Neural cell (in vitro differentiated cells): ENCODE measurements at regions not wholly inside any gene's neighbourhood (a gene's known extent, or its start where the extent isn't known, plus 50 kb on each side); places are given as distances from the start of the nearest gene placed in this dataset.

ENCODE experiments used
- H2AFZ ChIP-seq: fragments of 200-600, 300-800 bp; sonication (generic), shearing (Covaris generic); 2 replicates; pipeline ENCODE4 v1.6.0; 2014; ENCODE audit warnings: low read depth, mild to moderate bottlenecking, antibody characterized with exemption, low read length, moderate library complexity
- H3F3A ChIP-seq: fragments of 200-600 bp; shearing (Covaris generic); 2 replicates; pipeline ENCODE4 v1.6.1; 2016; ENCODE audit warnings: mild to moderate bottlenecking, moderate library complexity, mixed read lengths, antibody characterized with exemption, low read length; ENCODE audit not compliant: insufficient read depth, poor library complexity, severe bottlenecking
- H3K27ac ChIP-seq: fragments of 200-600, 300-800 bp; sonication (generic), shearing (Covaris generic); 2 replicates; pipeline ENCODE4 v1.5.1; 2014; ENCODE audit warnings: mild to moderate bottlenecking, low read length, moderate library complexity
- H3K27me3 ChIP-seq: fragments of 300-800, 200-600 bp; sonication (generic), shearing (Covaris generic); 2 replicates; pipeline ENCODE4 v1.6.0; 2014; ENCODE audit warnings: mild to moderate bottlenecking, low read depth, low read length, moderate library complexity; ENCODE audit not compliant: insufficient read depth
- H3K36me3 ChIP-seq: fragments of 300-800, 200-600 bp; sonication (generic), shearing (Covaris generic); 2 replicates; pipeline ENCODE4 v1.5.1; 2014; ENCODE audit warnings: mild to moderate bottlenecking, antibody characterized with exemption, low read length, moderate library complexity; ENCODE audit not compliant: insufficient read depth
- H3K4me2 ChIP-seq: fragments of 300-800, 200-600 bp; sonication (generic), shearing (Covaris generic); 2 replicates; pipeline ENCODE4 v1.6.0; 2014; ENCODE audit warnings: mild to moderate bottlenecking, low read length
- H3K4me3 ChIP-seq: fragments of 300-800, 200-600 bp; sonication (generic), shearing (Covaris generic); 2 replicates; pipeline ENCODE4 v1.5.1; 2014; ENCODE audit warnings: mild to moderate bottlenecking, low read length, moderate library complexity
- H3K79me2 ChIP-seq: fragments of 200-600 bp; shearing (Covaris generic); replicated peaks from 2 replicates; pipeline ENCODE4 v1.6.0; 2014; ENCODE audit warnings: mild to moderate bottlenecking, low read length, moderate library complexity; ENCODE audit not compliant: insufficient read depth
- H3K9ac ChIP-seq: fragments of 300-800, 200-600 bp; sonication (generic), shearing (Covaris generic); 2 replicates; pipeline ENCODE4 v1.6.1; 2016; ENCODE audit warnings: mild to moderate bottlenecking, low read length, mixed read lengths
- H3K9me2 ChIP-seq: fragments of 200-600 bp; shearing (Covaris generic); 2 replicates; pipeline ENCODE4 v1.6.1; 2016; ENCODE audit warnings: mild to moderate bottlenecking, low read length, mixed read lengths; ENCODE audit not compliant: insufficient read depth
- H3K9me3 ChIP-seq: fragments of 200-600, 300-800 bp; sonication (generic), shearing (Covaris generic); 2 replicates; pipeline ENCODE4 v1.6.1; 2016; ENCODE audit warnings: mild to moderate bottlenecking, mixed run types, low read length, moderate library complexity, mixed read lengths
- H4K20me1 ChIP-seq: fragments of 200-600 bp; shearing (Covaris generic); 2 replicates; pipeline ENCODE4 v1.6.1; 2016; ENCODE audit warnings: mild to moderate bottlenecking, mixed run types; ENCODE audit not compliant: insufficient read depth
- CTCF ChIP-seq: fragments of 450-650 bp; IDR thresholded peaks from 2 replicates; pipeline ENCODE4 v1.5.1; 2014; ENCODE audit warnings: antibody characterized with exemption, mild to moderate bottlenecking, moderate library complexity; ENCODE audit not compliant: poor library complexity, severe bottlenecking
- EP300 ChIP-seq: fragments of 450-650 bp; conservative IDR thresholded peaks from 2 replicates; pipeline ENCODE4 v1.6.1; 2014; ENCODE audit warnings: antibody characterized with exemption, mild to moderate bottlenecking, moderate library complexity; ENCODE audit not compliant: poor library complexity, severe bottlenecking
- EZH2 ChIP-seq: fragments of 200-600, 300-800 bp; shearing (Covaris generic), sonication (generic); IDR thresholded peaks from 2 replicates; pipeline ENCODE4 v1.6.1; 2014; ENCODE audit warnings: antibody characterized with exemption, low read length, borderline replicate concordance, mild to moderate bottlenecking; ENCODE audit not compliant: insufficient read depth, poor library complexity, severe bottlenecking
- MXI1 ChIP-seq: fragments of 450-650 bp; conservative IDR thresholded peaks from 2 replicates; pipeline ENCODE4 v1.6.1; 2014; ENCODE audit warnings: antibody characterized with exemption, mild to moderate bottlenecking; ENCODE audit not compliant: poor library complexity, severe bottlenecking
- POLR2AphosphoS5 ChIP-seq: IDR thresholded peaks from 2 replicates; pipeline ENCODE4 v1.6.1; 2012
- RAD21 ChIP-seq: fragments of 450-650 bp; conservative IDR thresholded peaks from 2 replicates; pipeline ENCODE4 v1.6.1; 2014; ENCODE audit warnings: antibody characterized with exemption, mild to moderate bottlenecking, moderate library complexity
- REST ChIP-seq: IDR thresholded peaks from 2 replicates; pipeline ENCODE4 v1.6.1; 2012; ENCODE audit warnings: borderline replicate concordance
- SMC3 ChIP-seq: fragments of 450-650 bp; conservative IDR thresholded peaks from 2 replicates; pipeline ENCODE4 v1.6.1; 2014; ENCODE audit warnings: antibody characterized with exemption, mild to moderate bottlenecking, moderate library complexity; ENCODE audit not compliant: poor library complexity
- TAF1 ChIP-seq: IDR thresholded peaks from 2 replicates; pipeline ENCODE4 v1.6.1; 2012; ENCODE audit warnings: low read depth

GRCh38 chr2:5036256-5036655, 655.9 kb upstream of the SOX11 start:
- no peak overlapping the region for H2AFZ ChIP-seq
- no peaks in the 10 kb centered on the region for H4K20me1 ChIP-seq
- H3K9me2 ChIP-seq: no peaks in the 10 kb centered on the region

GRCh38 chr2:5039241-5039975, 652.8 kb upstream of the SOX11 start:
- no peaks in the 10 kb centered on the region for H3K9me3 ChIP-seq
- H4K20me1 ChIP-seq: no peaks in the 10 kb centered on the region
- no peaks in the 10 kb centered on the region for H3F3A ChIP-seq
- no peaks in the 10 kb centered on the region for H3K79me2 ChIP-seq
- no peaks in the 10 kb centered on the region for H3K27me3 ChIP-seq
- no peak overlapping the region for H2AFZ ChIP-seq
- no peaks in the 10 kb centered on the region for H3K36me3 ChIP-seq
- H3K4me3 ChIP-seq: no peak overlapping the region
- no peak overlapping the region for H3K4me2 ChIP-seq
- H3K9me2 ChIP-seq: no peaks in the 10 kb centered on the region
- H3K27ac ChIP-seq: no peak overlapping the region
- no peak overlapping the region for H3K9ac ChIP-seq
- no peak for TF ChIP-seq EP300
- no peak for TF ChIP-seq REST
- no peak for TF ChIP-seq MXI1
- no peak for TF ChIP-seq POLR2AphosphoS5
- TF ChIP-seq CTCF: no peak

More at GRCh38 chr2:5036256-5036655, 655.9 kb upstream of the SOX11 start:
- no peaks in the 10 kb centered on the region for H3K27me3 ChIP-seq
- H3K36me3 ChIP-seq: no peaks in the 10 kb centered on the region
- no peak overlapping the region for H3K4me3 ChIP-seq
- no peaks in the 10 kb centered on the region for H3K79me2 ChIP-seq
- H3K9ac ChIP-seq: no peak overlapping the region
- H3K4me2 ChIP-seq: no peak overlapping the region
- H3K27ac ChIP-seq: no peak overlapping the region
- TF ChIP-seq EZH2 (no peak), RAD21 (no peak), MXI1 (no peak), SMC3 (no peak), POLR2AphosphoS5 (no peak), CTCF (no peak), TAF1 (no peak), REST (no peak), EP300 (no peak)
- H3K9me3 ChIP-seq: no peaks in the 10 kb centered on the region
- H3F3A ChIP-seq: no peaks in the 10 kb centered on the region
